Parathyroid adenoma (tissue), 2 donors: ENCODE measurements at regions not wholly inside any gene's neighbourhood (a gene's known extent, or its start where the extent isn't known, plus 50 kb on each side); places are given as distances from the start of the nearest gene placed in this dataset.

Source experiments
- H2AFZ ChIP-seq: fragments of 300-600 bp; sonication (generic); one replicate; pipeline ENCODE4 v1.7.0; 2017; ENCODE audit warnings: antibody characterized with exemption, mild to moderate bottlenecking
- H3K27ac ChIP-seq: fragments of 300-600 bp; sonication (generic); one replicate; pipeline ENCODE4 v1.7.0; 2017
- H3K27me3 ChIP-seq: fragments of 300-600 bp; sonication (generic); one replicate; pipeline ENCODE4 v1.7.0; 2017; ENCODE audit warnings: low read length; ENCODE audit not compliant: control insufficient read depth, insufficient read depth
- H3K36me3 ChIP-seq: fragments of 300-600 bp; sonication (generic); one replicate; pipeline ENCODE4 v1.7.0; 2017; ENCODE audit warnings: low read length; ENCODE audit not compliant: control insufficient read depth, insufficient read depth
- H3K4me1 ChIP-seq: fragments of 300-600 bp; sonication (generic); one replicate; pipeline ENCODE4 v1.7.0; 2017; ENCODE audit warnings: control low read depth
- H3K4me2 ChIP-seq: fragments of 300-600 bp; sonication (generic); one replicate; pipeline ENCODE4 v1.7.0; 2017; ENCODE audit warnings: low read length
- H3K4me3 ChIP-seq: fragments of 300-600 bp; sonication (generic); one replicate; pipeline ENCODE4 v1.7.0; 2017; ENCODE audit warnings: low read depth, low read length
- H3K79me2 ChIP-seq: fragments of 300-600 bp; sonication (generic); one replicate; pipeline ENCODE4 v1.7.0; 2017; ENCODE audit warnings: control low read depth
- H3K9ac ChIP-seq: fragments of 300-600 bp; sonication (generic); one replicate; pipeline ENCODE4 v1.7.0; 2017; ENCODE audit warnings: mild to moderate bottlenecking
- H3K9me3 ChIP-seq: fragments of 300-600 bp; sonication (generic); one replicate; pipeline ENCODE4 v1.7.0; 2017; ENCODE audit warnings: low read length; ENCODE audit not compliant: control insufficient read depth
- CTCF ChIP-seq: fragments of 300-600 bp; sonication (generic); IDR thresholded peaks from one replicate; pipeline ENCODE4 v1.7.0; 2017; ENCODE audit warnings: antibody characterized with exemption, mild to moderate bottlenecking
- donor health status: primary hyperparathyroidism.

- Histone ChIP-seq H2AFZ (peak overlapping the region; percentile 35), H3K27ac (peak overlapping the region; percentile 34), H3K4me1 (peaks cover 25% of the 10 kb centered on the region), H3K36me3 (no peaks in the 10 kb centered on the region), H3K9me3 (no peaks in the 10 kb centered on the region), H3K27me3 (no peaks in the 10 kb centered on the region), H3K9ac (no peak overlapping the region), H3K4me3 (no peak overlapping the region), H3K4me2 (no peak overlapping the region), H3K79me2 (no peaks in the 10 kb centered on the region)
- no peak for TF ChIP-seq CTCF
Observed at GRCh38 chr2:41716497-41716896, 331.3 kb upstream of the PKDCC start.

- no peak overlapping the region for H3K4me2 ChIP-seq
- H3K4me3 ChIP-seq: no peak overlapping the region
- no peaks in the 10 kb centered on the region for H3K36me3 ChIP-seq
- H3K27me3 ChIP-seq: no peaks in the 10 kb centered on the region
- no peak for TF ChIP-seq CTCF
- H2AFZ ChIP-seq: peak overlapping the region; percentile 38
- no peaks in the 10 kb centered on the region for H3K9me3 ChIP-seq
- H3K9ac ChIP-seq: no peak overlapping the region
- H3K27ac ChIP-seq: no peak overlapping the region
- H3K4me1 ChIP-seq: peaks cover 27% of the 10 kb centered on the region
- no peaks in the 10 kb centered on the region for H3K79me2 ChIP-seq
Observed at GRCh38 chr2:41717839-41718238, 330.0 kb upstream of the PKDCC start.

- Histone ChIP-seq H3K27me3 (no peaks in the 10 kb centered on the region), H3K4me3 (no peak overlapping the region), H3K27ac (no peak overlapping the region), H3K4me2 (no peak overlapping the region), H3K4me1 (peaks cover 36% of the 10 kb centered on the region), H3K36me3 (no peaks in the 10 kb centered on the region), H3K9ac (no peak overlapping the region), H2AFZ (peak overlapping the region; percentile 33), H3K79me2 (no peaks in the 10 kb centered on the region), H3K9me3 (no peaks in the 10 kb centered on the region)
- TF ChIP-seq CTCF: no peak
Observed at GRCh38 chr2:41718705-41719104, 329.1 kb upstream of the PKDCC start.

GRCh38 chr2:41719756-41720155 lies 328.1 kb upstream of the PKDCC start:
- no peak for TF ChIP-seq CTCF
- H3K4me3 ChIP-seq: no peak overlapping the region
- peak overlapping the region; percentile 61 for H3K27ac ChIP-seq

GRCh38 chr2:41720331-41721251 lies 327.2 kb upstream of the PKDCC start:
- no peak for TF ChIP-seq CTCF
- peak overlapping the region; percentile 6 for H3K4me3 ChIP-seq
- H3K9me3 ChIP-seq: no peaks in the 10 kb centered on the region
- H3K27me3 ChIP-seq: no peaks in the 10 kb centered on the region
- H3K9ac ChIP-seq: no peak overlapping the region
- peak overlapping the region; percentile 78 for H2AFZ ChIP-seq
- peaks cover 44% of the 10 kb centered on the region for H3K4me1 ChIP-seq
- no peaks in the 10 kb centered on the region for H3K36me3 ChIP-seq
- H3K79me2 ChIP-seq: no peaks in the 10 kb centered on the region
- peak overlapping the region; percentile 63 for H3K4me2 ChIP-seq
- peak overlapping the region; percentile 61 for H3K27ac ChIP-seq

More at GRCh38 chr2:41719756-41720155, 328.1 kb upstream of the PKDCC start:
- H2AFZ ChIP-seq: peak overlapping the region; percentile 78
- no peak overlapping the region for H3K9ac ChIP-seq
- H3K4me1 ChIP-seq: peaks cover 44% of the 10 kb centered on the region
- H3K9me3 ChIP-seq: no peaks in the 10 kb centered on the region
- no peaks in the 10 kb centered on the region for H3K36me3 ChIP-seq
- no peaks in the 10 kb centered on the region for H3K79me2 ChIP-seq
- H3K27me3 ChIP-seq: no peaks in the 10 kb centered on the region
- H3K4me2 ChIP-seq: peak overlapping the region; percentile 0
